Gastrocnemius medialis (tissue), 4 donors: ENCODE measurements at regions not wholly inside any gene's neighbourhood (a gene's known extent, or its start where the extent isn't known, plus 50 kb on each side); places are given as distances from the start of the nearest gene placed in this dataset.

Experiments
- ATAC-seq, 2 donors: fragments of 150-250 bp; one replicate each; pipeline ENCODE4 v1.9.1; 2016
- DNase-seq, 2 donors: peaks; one replicate each; pipeline ENCODE4 v3.0.0-alpha.2; 2019
- H3K27ac ChIP-seq, 4 donors: fragments of 200-600 bp; sonication (generic); 1 replicate in 1 of 4; 2 replicates in 3 of 4; pipeline ENCODE4 v1.5.1; 2016 to 2018; ENCODE audit warnings: mild to moderate bottlenecking in 2 of 4, moderate library complexity in 1 of 4
- H3K27me3 ChIP-seq, 3 donors: fragments of 200-600 bp; sonication (generic) in 2 of 3; 1 replicate in 1 of 3; 2 replicates in 2 of 3; pipeline versions ENCODE4 v1.5.1 to v1.6.0; 2016 to 2019; ENCODE audit warnings: mild to moderate bottlenecking in 1 of 3, moderate library complexity in 1 of 3
- H3K36me3 ChIP-seq, 2 donors: fragments of 200-600 bp; sonication (generic) in 1 of 2; one replicate each; pipeline ENCODE4 v1.5.1; 2017 to 2018
- H3K4me1 ChIP-seq, 2 donors: fragments of 200-600 bp; sonication (generic) in 1 of 2; one replicate each; pipeline ENCODE4 v1.5.1; 2016 to 2017; ENCODE audit warnings: mild to moderate bottlenecking in 2 of 2
- H3K4me3 ChIP-seq, 4 donors: fragments of 200-600 bp; sonication (generic) in 3 of 4; 1 replicate in 1 of 4; 2 replicates in 3 of 4; pipeline ENCODE4 v1.5.1; 2016 to 2019; ENCODE audit warnings: mild to moderate bottlenecking in 2 of 4
- H3K9me3 ChIP-seq, 3 donors: fragments of 200-600 bp; sonication (generic) in 2 of 3; 1 replicate in 1 of 3; 2 replicates in 2 of 3; pipeline ENCODE4 v1.5.1; 2016 to 2019
- CTCF ChIP-seq, 5 experiments: fragments of 450-650 bp in 3 of 5; fragments of 200-600 bp in 2 of 5; sonication (generic) in 2 of 5; IDR thresholded peaks in 4 of 5; conservative IDR thresholded peaks in 1 of 5; 1 replicate in 4 of 5; 2 replicates in 1 of 5; pipeline ENCODE4 v1.5.1; 2016 to 2019; ENCODE audit warnings: antibody characterized with exemption in 5 of 5, mild to moderate bottlenecking in 3 of 5, moderate library complexity in 3 of 5
- POLR2A ChIP-seq, 2 donors: fragments of 450-650 bp; IDR thresholded peaks; one replicate each; pipeline ENCODE4 v1.6.1; 2017; ENCODE audit warnings: antibody characterized with exemption in 2 of 2, mild to moderate bottlenecking in 2 of 2, moderate library complexity in 2 of 2
- in situ Hi-C, 4 donors: fragments of 200-750 bp; cut with MboI; loops; one replicate each; pipeline versions ENCODE4 v1.15.0 to v1.8.0; 2017; ENCODE audit warnings: low sequenced_read_pairs in 4 of 4
- intact Hi-C: fragments of 100-400 bp; cut with DNase I; formaldehyde crosslinking; loops from one replicate; pipeline ENCODE4 v1.15.1; 2023; ENCODE audit warnings: low total_unique reads

- DNase-seq, result no peak
- in situ Hi-C loops, result loop anchor here in 1 of 4 donors (25.0 kb wide), 1 partner anchor 464 kb away; no protein-coding TSS in a partner anchor
- TF ChIP-seq CTCF (IDR thresholded peaks at IDR 0.05 in 4 of 5, conservative IDR thresholded peaks at IDR 0.05 in 1 of 5), result no peak
- no peak for TF ChIP-seq POLR2A (IDR thresholded peaks at IDR 0.05)
- H3K27me3 ChIP-seq, result no peaks in the 10 kb centered on the region
- no peaks in the 10 kb centered on the region for H3K36me3 ChIP-seq
- intact Hi-C loops, result no loop called here
- ATAC-seq, result no peak
- no peak overlapping the region for H3K4me3 ChIP-seq
- no peaks in the 10 kb centered on the region for H3K4me1 ChIP-seq
- no peak overlapping the region for H3K27ac ChIP-seq
- no peaks in the 10 kb centered on the region for H3K9me3 ChIP-seq
Observed at GRCh38 chr6:25051083-25051482, 115.3 kb upstream of the RIPOR2 start.

GRCh38 chr6:25052181-25052580 is 116.4 kb upstream of the RIPOR2 start:
- no peaks in the 10 kb centered on the region for H3K9me3 ChIP-seq
- DNase-seq, result no peak
- H3K4me1 ChIP-seq, result no peaks in the 10 kb centered on the region
- in situ Hi-C loops, result loop anchor here in 1 of 4 donors (25.0 kb wide), 1 partner anchor 465 kb away; no protein-coding TSS in a partner anchor
- intact Hi-C loops, result no loop called here
- no peak for TF ChIP-seq CTCF (IDR thresholded peaks at IDR 0.05 in 4 of 5, conservative IDR thresholded peaks at IDR 0.05 in 1 of 5)
- ATAC-seq, result no peak
- no peaks in the 10 kb centered on the region for H3K27me3 ChIP-seq
- no peaks in the 10 kb centered on the region for H3K36me3 ChIP-seq
- H3K4me3 ChIP-seq, result no peak overlapping the region
- no peak overlapping the region for H3K27ac ChIP-seq

- ATAC-seq, result no peak
- Histone ChIP-seq H3K4me3 (no peak overlapping the region), H3K4me1 (no peaks in the 10 kb centered on the region), H3K27me3 (no peaks in the 10 kb centered on the region), H3K36me3 (no peaks in the 10 kb centered on the region), H3K9me3 (no peaks in the 10 kb centered on the region), H3K27ac (no peak overlapping the region)
- TF ChIP-seq CTCF (IDR thresholded peaks at IDR 0.05 in 4 of 5, conservative IDR thresholded peaks at IDR 0.05 in 1 of 5) (no peak), POLR2A (IDR thresholded peaks at IDR 0.05) (no peak)
- no peak for DNase-seq
- intact Hi-C loops, result no loop called here
- in situ Hi-C loops, result loop anchor here in 1 of 4 donors (25.0 kb wide), 1 partner anchor 467 kb away; no protein-coding TSS in a partner anchor
Observed at GRCh38 chr6:25053875-25054371, 118.2 kb upstream of the RIPOR2 start.

GRCh38 chr6:25054469-25054868 is 118.7 kb upstream of the RIPOR2 start:
- no peaks in the 10 kb centered on the region for H3K36me3 ChIP-seq
- no peak overlapping the region for H3K27ac ChIP-seq
- TF ChIP-seq POLR2A (IDR thresholded peaks at IDR 0.05) (no peak), CTCF (IDR thresholded peaks at IDR 0.05 in 4 of 5, conservative IDR thresholded peaks at IDR 0.05 in 1 of 5) (no peak)
- H3K27me3 ChIP-seq, result no peaks in the 10 kb centered on the region
- H3K4me1 ChIP-seq, result no peaks in the 10 kb centered on the region
- intact Hi-C loops (no loop called here), in situ Hi-C loops (loop anchor here in 1 of 4 donors (25.0 kb wide), 1 partner anchor 467 kb away; no protein-coding TSS in a partner anchor)
- DNase-seq, result no peak
- H3K4me3 ChIP-seq, result no peak overlapping the region
- no peaks in the 10 kb centered on the region for H3K9me3 ChIP-seq
- no peak for ATAC-seq

GRCh38 chr6:25056130-25056529 is 120.4 kb upstream of the RIPOR2 start:
- TF ChIP-seq POLR2A (IDR thresholded peaks at IDR 0.05) (no peak), CTCF (IDR thresholded peaks at IDR 0.05 in 4 of 5, conservative IDR thresholded peaks at IDR 0.05 in 1 of 5) (no peak)
- intact Hi-C loops, result no loop called here
- H3K4me3 ChIP-seq, result no peak overlapping the region
- H3K36me3 ChIP-seq, result no peaks in the 10 kb centered on the region
- H3K27me3 ChIP-seq, result no peaks in the 10 kb centered on the region
- H3K27ac ChIP-seq, result no peak overlapping the region
- H3K4me1 ChIP-seq, result no peaks in the 10 kb centered on the region
- DNase-seq, result no peak
- ATAC-seq, result no peak
- H3K9me3 ChIP-seq, result no peaks in the 10 kb centered on the region
- in situ Hi-C loops, result loop anchor here in 1 of 4 donors (25.0 kb wide), 1 partner anchor 469 kb away; no protein-coding TSS in a partner anchor
